ENCODE measurements at regions not wholly inside any gene's neighbourhood (a gene's known extent, or its start where the extent isn't known, plus 50 kb on each side); places are given as distances from the start of the nearest gene placed in this dataset.

GRCh38 chr20:11375966-11376365 is 541.7 kb upstream of the BTBD3 start:
- no peaks in the 10 kb centered on the region for H3K79me2 ChIP-seq (replicated peaks; ENCODE audit: insufficient read depth, low read length)
- H3K9ac ChIP-seq (ENCODE audit: low read length) = no peak overlapping the region
- H3K4me2 ChIP-seq (ENCODE audit: low read length) = no peak overlapping the region
- H2AFZ ChIP-seq (ENCODE audit: low read depth, low read length) = no peak overlapping the region
- no peaks in the 10 kb centered on the region for H4K20me1 ChIP-seq (ENCODE audit: insufficient read depth)
- no peaks in the 10 kb centered on the region for H3F3A ChIP-seq (ENCODE audit: insufficient read depth, low read length, poor library complexity, severe bottlenecking)
- no peaks in the 10 kb centered on the region for H3K27me3 ChIP-seq (ENCODE audit: insufficient read depth, low read depth, low read length)
- H3K9me2 ChIP-seq (ENCODE audit: insufficient read depth, low read length) = no peaks in the 10 kb centered on the region
- TF ChIP-seq SMC3 (conservative IDR thresholded peaks at IDR 0.05; ENCODE audit: poor library complexity) (no peak), RAD21 (conservative IDR thresholded peaks at IDR 0.05) (no peak), TAF1 (IDR thresholded peaks at IDR 0.05; ENCODE audit: low read depth) (no peak), MXI1 (conservative IDR thresholded peaks at IDR 0.05; ENCODE audit: poor library complexity, severe bottlenecking) (no peak), EP300 (conservative IDR thresholded peaks at IDR 0.05; ENCODE audit: poor library complexity, severe bottlenecking) (no peak), REST (IDR thresholded peaks at IDR 0.05; ENCODE audit: borderline replicate concordance) (no peak), POLR2AphosphoS5 (IDR thresholded peaks at IDR 0.05) (no peak)
- TF ChIP-seq, protein P1, sequence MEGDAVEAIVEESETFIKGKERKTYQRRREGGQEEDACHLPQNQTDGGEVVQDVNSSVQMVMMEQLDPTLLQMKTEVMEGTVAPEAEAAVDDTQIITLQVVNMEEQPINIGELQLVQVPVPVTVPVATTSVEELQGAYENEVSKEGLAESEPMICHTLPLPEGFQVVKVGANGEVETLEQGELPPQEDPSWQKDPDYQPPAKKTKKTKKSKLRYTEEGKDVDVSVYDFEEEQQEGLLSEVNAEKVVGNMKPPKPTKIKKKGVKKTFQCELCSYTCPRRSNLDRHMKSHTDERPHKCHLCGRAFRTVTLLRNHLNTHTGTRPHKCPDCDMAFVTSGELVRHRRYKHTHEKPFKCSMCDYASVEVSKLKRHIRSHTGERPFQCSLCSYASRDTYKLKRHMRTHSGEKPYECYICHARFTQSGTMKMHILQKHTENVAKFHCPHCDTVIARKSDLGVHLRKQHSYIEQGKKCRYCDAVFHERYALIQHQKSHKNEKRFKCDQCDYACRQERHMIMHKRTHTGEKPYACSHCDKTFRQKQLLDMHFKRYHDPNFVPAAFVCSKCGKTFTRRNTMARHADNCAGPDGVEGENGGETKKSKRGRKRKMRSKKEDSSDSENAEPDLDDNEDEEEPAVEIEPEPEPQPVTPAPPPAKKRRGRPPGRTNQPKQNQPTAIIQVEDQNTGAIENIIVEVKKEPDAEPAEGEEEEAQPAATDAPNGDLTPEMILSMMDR (IDR thresholded peaks at IDR 0.05; ENCODE audit: poor library complexity, severe bottlenecking) = no peak
- H3K9me3 ChIP-seq (ENCODE audit: low read length) = no peaks in the 10 kb centered on the region
- H3K36me3 ChIP-seq (ENCODE audit: insufficient read depth, low read length) = no peaks in the 10 kb centered on the region
- no peak overlapping the region for H3K27ac ChIP-seq (ENCODE audit: low read length)
- H3K4me3 ChIP-seq (ENCODE audit: low read length) = no peak overlapping the region

GRCh38 chr20:11376420-11376819 is 541.3 kb upstream of the BTBD3 start:
- Histone ChIP-seq H3K9ac (ENCODE audit: low read length) (no peak overlapping the region), H3K27me3 (ENCODE audit: insufficient read depth, low read depth, low read length) (no peaks in the 10 kb centered on the region)

More at GRCh38 chr20:11376420-11376819, 541.3 kb upstream of the BTBD3 start:
- no peaks in the 10 kb centered on the region for H3K79me2 ChIP-seq (replicated peaks; ENCODE audit: insufficient read depth, low read length)
- no peaks in the 10 kb centered on the region for H4K20me1 ChIP-seq (ENCODE audit: insufficient read depth)
- no peak overlapping the region for H3K4me3 ChIP-seq (ENCODE audit: low read length)
- TF ChIP-seq, protein P1 (IDR thresholded peaks at IDR 0.05; ENCODE audit: poor library complexity, severe bottlenecking) = no peak
- no peak for TF ChIP-seq SMC3 (conservative IDR thresholded peaks at IDR 0.05; ENCODE audit: poor library complexity)
- TF ChIP-seq RAD21 (conservative IDR thresholded peaks at IDR 0.05) = no peak
- no peak for TF ChIP-seq REST (IDR thresholded peaks at IDR 0.05; ENCODE audit: borderline replicate concordance)
- no peak for TF ChIP-seq MXI1 (conservative IDR thresholded peaks at IDR 0.05; ENCODE audit: poor library complexity, severe bottlenecking)
- TF ChIP-seq TAF1 (IDR thresholded peaks at IDR 0.05; ENCODE audit: low read depth) = no peak
- TF ChIP-seq EP300 (conservative IDR thresholded peaks at IDR 0.05; ENCODE audit: poor library complexity, severe bottlenecking) = no peak
- TF ChIP-seq POLR2AphosphoS5 (IDR thresholded peaks at IDR 0.05) = no peak
- no peak for TF ChIP-seq EZH2 (IDR thresholded peaks at IDR 0.05; ENCODE audit: borderline replicate concordance, insufficient read depth, low read length, poor library complexity, severe bottlenecking)
- no peaks in the 10 kb centered on the region for H3F3A ChIP-seq (ENCODE audit: insufficient read depth, low read length, poor library complexity, severe bottlenecking)
- H3K9me3 ChIP-seq (ENCODE audit: low read length) = no peaks in the 10 kb centered on the region
- H3K36me3 ChIP-seq (ENCODE audit: insufficient read depth, low read length) = no peaks in the 10 kb centered on the region
- H3K4me2 ChIP-seq (ENCODE audit: low read length) = no peak overlapping the region
- H3K27ac ChIP-seq (ENCODE audit: low read length) = no peak overlapping the region
- H2AFZ ChIP-seq (ENCODE audit: low read depth, low read length) = no peak overlapping the region
- no peaks in the 10 kb centered on the region for H3K9me2 ChIP-seq (ENCODE audit: insufficient read depth, low read length)

All from neural cell (in vitro differentiated cells).